Suprapubic skin (tissue), 4 donors: ENCODE measurements at regions not wholly inside any gene's neighbourhood (a gene's known extent, or its start where the extent isn't known, plus 50 kb on each side); places are given as distances from the start of the nearest gene placed in this dataset.

ENCODE experiments used
- DNase-seq, 2 donors: peaks; one replicate each; pipeline ENCODE4 v3.0.0-alpha.2; 2019; ENCODE audit warnings: low spot score in 2 of 2
- H3K27ac ChIP-seq: fragments of 200-600 bp; sonication (generic); one replicate; pipeline ENCODE4 v1.5.1; 2019
- H3K27me3 ChIP-seq: fragments of 200-600 bp; sonication (generic); one replicate; pipeline ENCODE4 v1.5.1; 2019
- H3K36me3 ChIP-seq: fragments of 200-600 bp; sonication (generic); one replicate; pipeline ENCODE4 v1.5.1; 2019
- H3K4me1 ChIP-seq: fragments of 200-600 bp; sonication (generic); one replicate; pipeline ENCODE4 v1.5.1; 2019
- H3K4me3 ChIP-seq: fragments of 200-600 bp; sonication (generic); one replicate; pipeline ENCODE4 v1.5.1; 2019; ENCODE audit warnings: mild to moderate bottlenecking
- H3K9me3 ChIP-seq: fragments of 200-600 bp; sonication (generic); one replicate; pipeline ENCODE4 v1.5.1; 2019
- CTCF ChIP-seq, 2 donors: fragments of 200-600 bp in 1 of 2; fragments of 450-650 bp in 1 of 2; sonication (generic) in 1 of 2; IDR thresholded peaks; one replicate each; pipeline ENCODE4 v1.5.1; 2016 to 2019; ENCODE audit warnings: antibody characterized with exemption in 2 of 2, mild to moderate bottlenecking in 1 of 2, moderate library complexity in 1 of 2
- EP300 ChIP-seq: sonication (generic); formaldehyde crosslinking; IDR thresholded peaks from one replicate; pipeline ENCODE4 v1.6.1; 2017; ENCODE audit warnings: antibody characterized with exemption
- POLR2A ChIP-seq, 2 donors: fragments of 450-650 bp; IDR thresholded peaks; one replicate each; pipeline ENCODE4 v1.6.1; 2017; ENCODE audit warnings: antibody characterized with exemption in 2 of 2, mild to moderate bottlenecking in 2 of 2, moderate library complexity in 2 of 2
- POLR2AphosphoS5 ChIP-seq, 3 donors: sonication (generic); formaldehyde crosslinking; IDR thresholded peaks; one replicate each; pipeline ENCODE4 v1.6.1; 2017; ENCODE audit warnings: antibody characterized with exemption in 3 of 3
- WGBS: methylation state at CpG from one replicate; pipeline ENCODE4 v1.1.5; 2018; 5-methylcytosine and 5-hydroxymethylcytosine counted together

GRCh38 chr13:83153848-83154247 is 728.4 kb downstream of the SLITRK1 start:
- H3K27ac ChIP-seq = no peak overlapping the region

GRCh38 chr13:83151308-83151660 is 731.0 kb downstream of the SLITRK1 start:
- no peak overlapping the region for H3K4me3 ChIP-seq
- no peaks in the 10 kb centered on the region for H3K27me3 ChIP-seq
- H3K27ac ChIP-seq = no peak overlapping the region
- no peak for TF ChIP-seq POLR2A (IDR thresholded peaks at IDR 0.05)
- TF ChIP-seq EP300 = no peak
- no peak for TF ChIP-seq CTCF (IDR thresholded peaks at IDR 0.05)
- TF ChIP-seq POLR2AphosphoS5 (IDR thresholded peaks at IDR 0.05) = no peak
- 44% methylated on average over 1 of the region's 1 CpG for WGBS
- H3K9me3 ChIP-seq = no peaks in the 10 kb centered on the region
- DNase-seq = no peak
- no peaks in the 10 kb centered on the region for H3K4me1 ChIP-seq
- H3K36me3 ChIP-seq = no peaks in the 10 kb centered on the region

More at GRCh38 chr13:83153848-83154247, 728.4 kb downstream of the SLITRK1 start:
- Histone ChIP-seq H3K9me3 (peaks cover 3% of the 10 kb centered on the region), H3K36me3 (no peaks in the 10 kb centered on the region), H3K4me3 (no peak overlapping the region), H3K27me3 (no peaks in the 10 kb centered on the region), H3K4me1 (no peaks in the 10 kb centered on the region)
- no peak for DNase-seq
- 69% methylated on average over 2 of the region's 2 CpGs for WGBS
- TF ChIP-seq POLR2AphosphoS5 (IDR thresholded peaks at IDR 0.05) = no peak
- no peak for TF ChIP-seq CTCF (IDR thresholded peaks at IDR 0.05)
- no peak for TF ChIP-seq EP300
- TF ChIP-seq POLR2A (IDR thresholded peaks at IDR 0.05) = no peak

- 62% methylated on average over 7 of the region's 7 CpGs for WGBS
- Histone ChIP-seq H3K36me3 (no peaks in the 10 kb centered on the region), H3K27me3 (no peaks in the 10 kb centered on the region), H3K4me1 (no peaks in the 10 kb centered on the region), H3K9me3 (no peaks in the 10 kb centered on the region), H3K4me3 (no peak overlapping the region), H3K27ac (no peak overlapping the region)
- DNase-seq = no peak
- TF ChIP-seq POLR2A (IDR thresholded peaks at IDR 0.05) = no peak
- no peak for TF ChIP-seq CTCF (IDR thresholded peaks at IDR 0.05)
- TF ChIP-seq POLR2AphosphoS5 (IDR thresholded peaks at IDR 0.05) = no peak
- no peak for TF ChIP-seq EP300
Observed at GRCh38 chr13:83150616-83151307, 731.5 kb downstream of the SLITRK1 start.

GRCh38 chr13:83136660-83137059 is 745.6 kb downstream of the SLITRK1 start:
- no peaks in the 10 kb centered on the region for H3K36me3 ChIP-seq
- 90% methylated on average over 17 of the region's 17 CpGs for WGBS
- TF ChIP-seq CTCF (IDR thresholded peaks at IDR 0.05) = no peak
- H3K27me3 ChIP-seq = no peaks in the 10 kb centered on the region
- no peak overlapping the region for H3K4me3 ChIP-seq
- H3K27ac ChIP-seq = no peak overlapping the region
- no peak for DNase-seq
- no peaks in the 10 kb centered on the region for H3K9me3 ChIP-seq
- H3K4me1 ChIP-seq = no peaks in the 10 kb centered on the region

GRCh38 chr13:83125791-83126190 is 756.5 kb downstream of the SLITRK1 start:
- DNase-seq = no peak
- Histone ChIP-seq H3K4me1 (no peaks in the 10 kb centered on the region), H3K9me3 (no peaks in the 10 kb centered on the region), H3K27me3 (no peaks in the 10 kb centered on the region), H3K4me3 (no peak overlapping the region), H3K36me3 (no peaks in the 10 kb centered on the region), H3K27ac (no peak overlapping the region)
- 0% methylated on average over 1 of the region's 1 CpG for WGBS
- TF ChIP-seq CTCF (IDR thresholded peaks at IDR 0.05) = no peak
- no peak for TF ChIP-seq POLR2AphosphoS5 (IDR thresholded peaks at IDR 0.05)
- TF ChIP-seq EP300 = no peak
- TF ChIP-seq POLR2A (IDR thresholded peaks at IDR 0.05) = no peak
